ENCODE measurements at regions not wholly inside any gene's neighbourhood (a gene's known extent, or its start where the extent isn't known, plus 50 kb on each side); places are given as distances from the start of the nearest gene placed in this dataset.
A peak's percentile ranks its signal among the peaks of the same experiment; 100 is the strongest.
"Not testable (repeated sequence)": the region's sequence is repeated elsewhere in the genome, so short reads cannot be mapped to it uniquely, and the experiment has no call there.

DNA sequence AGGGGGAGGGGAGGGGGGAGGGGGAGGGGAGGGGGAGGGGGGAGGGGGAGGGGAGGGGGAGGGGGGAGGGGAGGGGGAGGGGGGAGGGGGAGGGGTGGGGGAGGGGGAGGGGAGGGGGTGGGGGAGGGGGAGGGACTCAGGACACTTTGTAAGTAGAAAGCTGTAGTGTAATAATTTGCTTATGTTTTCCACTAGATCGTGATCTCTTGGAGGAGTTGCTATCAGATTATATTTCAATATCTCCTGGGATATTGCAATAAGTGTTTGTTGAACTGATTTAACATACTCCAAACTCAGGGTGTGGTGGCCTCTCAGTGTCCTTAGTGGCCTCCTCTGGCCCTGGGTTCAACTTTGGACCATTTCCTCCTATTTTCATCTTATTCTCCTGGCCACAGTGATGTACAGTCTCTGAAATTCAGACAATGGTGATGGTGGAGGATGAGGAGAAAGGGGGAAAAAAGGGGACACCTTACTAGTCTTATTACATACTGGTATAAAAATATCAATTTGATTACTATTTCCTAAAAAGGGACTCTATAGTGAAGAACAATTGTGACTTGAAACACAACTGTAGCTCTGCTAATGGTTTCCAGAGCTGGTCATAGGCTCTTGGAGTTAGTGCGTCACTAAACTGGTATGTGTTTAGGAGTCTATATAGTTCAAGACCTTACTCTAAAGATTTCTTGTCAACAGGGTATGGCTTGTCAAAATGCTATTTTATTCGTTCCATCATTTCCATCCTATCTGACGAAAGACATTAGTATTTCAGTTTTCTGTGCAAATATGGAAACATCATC is 89.6 kb downstream of the DDX1 start:
- DNase-seq: no peak

GRCh38 chr2:15682354-15682753 is 90.7 kb downstream of the DDX1 start:
- DNase-seq: no peak

DNA sequence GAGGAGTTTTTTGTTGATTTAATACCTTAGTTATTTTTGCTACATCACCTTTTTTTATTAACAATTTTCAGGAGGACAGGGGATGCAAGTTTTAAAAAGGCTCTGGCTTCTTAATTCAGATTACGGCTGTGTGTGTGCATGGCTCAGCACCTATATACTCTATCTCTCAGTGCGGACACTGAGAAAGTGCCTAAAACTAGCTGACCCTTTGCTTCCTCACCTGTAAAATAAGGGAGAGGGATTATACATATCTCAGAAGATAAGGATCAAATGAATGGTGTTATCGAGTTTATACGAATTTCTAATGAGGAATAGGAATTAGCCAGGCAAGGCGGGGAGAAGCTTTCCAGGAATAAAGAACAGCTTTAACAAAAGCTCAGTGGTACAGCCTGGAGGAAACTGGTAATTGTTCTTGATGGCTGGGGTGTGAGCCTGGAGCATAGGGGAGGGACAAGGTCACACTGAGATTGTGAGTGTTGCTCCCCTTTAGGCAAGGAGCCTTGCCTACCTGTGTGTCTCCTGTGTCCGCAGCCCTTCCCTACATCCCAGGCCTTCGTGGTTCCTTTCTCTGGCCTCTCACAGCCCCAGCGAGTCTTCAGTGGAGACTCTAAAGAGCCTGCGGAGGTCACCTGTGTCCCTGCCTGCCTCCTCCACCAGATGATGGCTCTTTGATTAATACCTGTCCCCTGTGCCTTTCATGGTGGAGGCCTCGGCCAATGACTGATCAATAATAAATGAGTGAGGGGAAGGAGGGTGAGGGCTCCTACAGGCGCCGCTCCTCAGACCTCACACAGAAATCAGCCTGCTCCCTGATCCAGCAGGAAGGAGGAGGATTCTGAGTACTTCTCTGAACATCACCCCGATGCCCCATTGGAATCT is 92.7 kb downstream of the DDX1 start:
- no peak for DNase-seq

- DNase-seq: no peak
Measured at GRCh38 chr2:15685143-15685542, 93.5 kb downstream of the DDX1 start.

DNA sequence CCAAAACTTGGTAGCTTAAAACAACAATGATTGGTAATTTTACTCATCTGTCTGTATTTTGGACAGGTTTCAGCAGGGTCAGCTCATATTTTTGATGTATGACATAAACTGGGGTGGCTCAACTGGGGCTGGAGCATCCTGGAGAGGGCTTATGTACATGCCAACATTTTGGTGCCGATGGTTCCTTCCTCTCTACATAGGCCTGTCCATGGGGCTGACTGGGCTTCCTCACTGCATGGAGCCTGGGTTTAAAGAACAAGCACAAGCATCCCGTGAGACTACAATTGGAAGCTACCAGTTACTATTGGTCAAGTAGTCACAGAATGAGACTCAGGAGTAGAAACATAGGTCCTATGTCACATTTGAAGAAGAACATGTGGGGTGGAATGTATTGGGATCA is 95.0 kb downstream of the DDX1 start:
- DNase-seq: no peak

- no peak for DNase-seq
Measured at GRCh38 chr2:15687243-15687642, 95.6 kb downstream of the DDX1 start.

- no peak for DNase-seq
Measured at GRCh38 chr2:15687720-15688119, 96.1 kb downstream of the DDX1 start.

DNA sequence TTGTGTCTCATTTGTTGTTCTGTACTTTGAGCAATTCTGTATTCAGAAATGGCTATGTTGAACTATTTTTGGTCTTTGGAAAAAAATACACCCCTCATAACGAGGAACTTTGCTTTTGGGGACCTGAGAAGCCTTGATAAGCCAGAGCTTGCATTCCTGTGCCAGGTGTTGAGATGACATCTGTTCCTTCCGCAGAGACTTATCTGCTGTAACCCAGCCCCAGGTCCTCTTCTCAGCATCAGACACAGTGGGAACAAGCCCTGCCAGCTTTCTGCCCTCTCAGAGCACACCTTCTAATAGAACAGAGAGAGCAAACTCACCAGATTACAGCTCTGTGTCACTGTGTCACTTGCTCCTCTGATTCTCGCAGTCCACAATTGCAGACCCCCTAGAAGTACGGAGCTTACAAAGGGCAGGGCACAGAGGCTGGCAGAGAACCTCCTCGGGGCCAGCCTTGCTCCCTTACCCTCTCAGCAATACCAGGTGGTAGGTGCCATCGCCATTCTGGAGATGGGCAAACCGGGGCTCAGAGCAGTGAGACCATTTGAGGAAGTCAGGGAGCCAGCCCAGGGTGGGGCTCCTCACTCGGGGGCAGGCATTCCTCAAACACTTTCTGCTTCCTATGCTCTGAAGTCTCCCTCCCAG is 97.4 kb downstream of the DDX1 start:
- no peak for DNase-seq

GRCh38 chr2:15689654-15690053 is 98.0 kb downstream of the DDX1 start:
- no peak for DNase-seq

DNA sequence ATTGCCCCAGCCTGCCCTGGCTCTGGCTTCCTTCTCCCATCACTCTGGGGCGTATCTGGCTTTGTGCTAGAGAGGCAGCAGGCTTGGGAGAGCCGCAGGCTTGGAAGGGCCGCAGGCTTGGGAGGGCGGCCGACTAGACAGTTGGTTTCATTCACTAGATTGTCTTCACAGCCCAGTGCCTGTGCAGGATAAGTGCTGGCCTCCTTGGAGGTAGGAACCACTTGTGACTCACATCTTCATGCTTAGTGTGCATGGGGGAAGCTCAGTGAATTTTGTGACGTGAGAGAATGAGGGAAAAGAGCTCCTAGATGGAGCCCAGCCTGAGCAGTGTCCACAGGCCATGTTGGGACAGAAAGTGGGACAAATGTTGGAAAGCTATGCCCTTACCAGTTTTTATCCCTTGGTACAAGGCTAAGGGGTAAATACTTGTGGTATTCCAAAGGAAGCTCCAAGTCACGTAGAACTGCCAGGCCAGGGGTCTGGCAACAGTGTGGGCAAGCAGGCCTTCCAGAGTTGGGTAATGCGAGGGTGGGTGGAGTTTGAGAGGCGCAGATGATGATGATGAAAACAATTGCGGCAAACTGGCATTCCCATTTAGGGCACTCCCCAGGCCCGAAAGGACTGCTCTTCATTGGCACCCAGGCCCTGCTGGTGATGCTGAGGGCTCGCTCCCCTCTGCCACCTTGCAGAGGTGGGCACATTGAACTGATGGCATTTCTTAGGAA is 100.1 kb downstream of the DDX1 start:
- DNase-seq: no peak

GRCh38 chr2:15692551-15693377 is 101.1 kb downstream of the DDX1 start:
- no peak for DNase-seq

- DNase-seq: no peak
Measured at GRCh38 chr2:15693382-15693781, 101.7 kb downstream of the DDX1 start.

GRCh38 chr2:15693926-15694588 is 102.4 kb downstream of the DDX1 start:
- peak; percentile 37 for DNase-seq

GRCh38 chr2:15694589-15694986 is 102.9 kb downstream of the DDX1 start:
- DNase-seq: no peak

DNA sequence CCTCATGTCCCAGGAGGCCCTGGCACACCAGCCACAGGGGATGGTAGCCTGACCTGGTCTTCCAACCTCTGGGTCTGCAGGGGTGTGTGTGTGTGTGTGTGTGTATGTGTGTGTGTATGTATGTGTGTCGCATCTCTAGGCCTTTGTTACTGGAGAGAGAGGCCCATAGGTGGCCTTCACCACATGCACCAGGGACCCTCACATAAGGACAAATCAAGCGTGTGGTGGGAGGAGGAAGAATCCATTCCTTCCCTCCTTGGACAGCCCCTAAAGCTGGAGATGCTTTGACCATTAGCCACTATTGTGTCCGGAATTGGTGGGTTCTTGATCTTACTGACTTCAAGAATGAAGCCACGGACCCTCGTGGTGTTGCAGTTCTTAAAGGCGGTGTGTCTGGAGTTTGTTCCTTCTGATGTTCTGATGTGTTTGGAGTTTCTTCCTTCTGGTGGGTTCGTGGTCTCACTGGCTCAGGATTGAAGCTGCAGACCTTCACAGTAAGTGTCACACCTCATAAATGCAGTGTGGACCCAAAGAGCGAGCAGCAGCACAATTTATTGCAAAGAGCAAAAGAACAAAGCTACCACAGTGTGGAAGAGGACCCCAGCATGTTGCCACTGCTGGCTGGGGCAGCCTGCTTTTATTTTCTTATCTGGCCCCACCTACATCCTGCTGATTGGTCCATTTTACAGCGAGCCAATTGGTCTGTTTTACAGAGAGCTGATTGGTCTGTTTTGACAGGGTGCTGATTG is 104.1 kb downstream of the DDX1 start:
- DNase-seq: no peak

DNA sequence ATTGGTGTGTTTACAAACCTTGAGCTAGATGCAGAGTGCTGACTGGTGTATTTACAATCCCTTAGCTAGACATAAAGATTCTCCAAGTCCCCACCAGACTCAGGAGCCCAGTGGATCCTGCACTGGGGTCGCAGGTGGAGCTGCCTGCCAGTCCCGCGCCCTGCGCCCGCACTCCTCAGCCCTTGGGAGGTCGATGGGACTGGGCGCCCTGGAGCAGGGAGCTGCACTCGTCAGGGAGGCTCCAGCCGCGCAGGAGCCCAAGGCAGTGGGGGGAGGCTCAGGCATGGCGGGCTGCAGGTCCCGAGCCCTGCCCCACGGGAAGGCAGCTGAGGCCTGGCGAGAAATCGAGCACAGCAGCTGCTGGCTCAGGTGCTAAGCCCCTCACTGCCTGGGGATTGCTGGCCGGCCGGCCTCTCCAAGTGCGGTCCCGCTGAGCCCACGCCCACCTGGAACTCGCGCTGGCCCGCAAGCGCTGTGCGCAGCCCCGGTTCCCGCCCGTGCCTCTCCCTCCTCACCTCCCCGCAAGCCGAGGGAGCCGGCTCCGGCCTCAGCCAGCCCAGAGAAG is 105.0 kb downstream of the DDX1 start:
- not testable (repeated sequence) for DNase-seq

GRCh38 chr2:15700131-15700530 is 108.5 kb downstream of the DDX1 start:
- DNase-seq: no peak

- no peak for DNase-seq
Measured at GRCh38 chr2:15700599-15701340, 109.1 kb downstream of the DDX1 start.

DNA sequence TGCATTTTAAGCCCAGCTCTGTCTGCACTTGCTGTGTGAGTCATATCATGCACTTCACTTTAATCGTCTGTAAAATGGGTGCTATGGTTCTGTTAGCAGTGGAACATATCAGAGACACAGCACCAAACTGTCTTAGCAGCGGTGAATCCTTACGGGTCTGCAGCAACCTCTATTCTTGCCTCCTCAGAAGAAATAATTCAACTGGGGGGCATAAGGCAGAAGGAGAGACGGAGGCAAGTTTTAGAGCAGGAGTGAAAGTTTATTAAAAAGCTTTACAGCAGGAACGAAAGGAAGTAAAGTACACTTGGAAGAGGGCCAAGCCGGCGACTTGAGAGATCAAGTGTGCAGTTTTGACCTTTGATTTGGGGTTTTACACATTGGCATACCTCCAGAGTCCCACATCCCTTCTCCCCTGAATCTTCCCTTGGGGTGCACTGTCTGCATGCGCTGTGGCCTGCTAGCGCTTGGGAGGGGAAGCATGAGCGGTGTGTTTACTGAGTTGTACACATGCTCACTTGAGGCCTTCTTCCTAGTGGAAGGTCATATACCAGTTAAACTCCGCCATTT is 109.8 kb downstream of the DDX1 start:
- DNase-seq: no peak

All from skin of body (tissue), 1 donor.